GM10266 (cell line): ENCODE measurements at regions not wholly inside any gene's neighbourhood (a gene's known extent, or its start where the extent isn't known, plus 50 kb on each side); places are given as distances from the start of the nearest gene placed in this dataset.
"Not testable (repeated sequence)": the region's sequence is repeated elsewhere in the genome, so short reads cannot be mapped to it uniquely, and the experiment has no call there.

Experiments used
- DNase-seq: peaks from one replicate; pipeline ENCODE4 v3.0.0; 2012; ENCODE audit errors: extremely low spot score
- TF ChIP-seq, protein P1 (sequence below): IDR thresholded peaks from 2 replicates; pipeline ENCODE4 v1.5.1; 2012; ENCODE audit warnings: mild to moderate bottlenecking, low read depth; ENCODE audit not compliant: control insufficient read depth, insufficient read depth; ENCODE audit errors: missing control alignments

GRCh38 chr14:83171761-83172160, 1638.1 kb upstream of the SEL1L start:
- TF ChIP-seq, protein P1, sequence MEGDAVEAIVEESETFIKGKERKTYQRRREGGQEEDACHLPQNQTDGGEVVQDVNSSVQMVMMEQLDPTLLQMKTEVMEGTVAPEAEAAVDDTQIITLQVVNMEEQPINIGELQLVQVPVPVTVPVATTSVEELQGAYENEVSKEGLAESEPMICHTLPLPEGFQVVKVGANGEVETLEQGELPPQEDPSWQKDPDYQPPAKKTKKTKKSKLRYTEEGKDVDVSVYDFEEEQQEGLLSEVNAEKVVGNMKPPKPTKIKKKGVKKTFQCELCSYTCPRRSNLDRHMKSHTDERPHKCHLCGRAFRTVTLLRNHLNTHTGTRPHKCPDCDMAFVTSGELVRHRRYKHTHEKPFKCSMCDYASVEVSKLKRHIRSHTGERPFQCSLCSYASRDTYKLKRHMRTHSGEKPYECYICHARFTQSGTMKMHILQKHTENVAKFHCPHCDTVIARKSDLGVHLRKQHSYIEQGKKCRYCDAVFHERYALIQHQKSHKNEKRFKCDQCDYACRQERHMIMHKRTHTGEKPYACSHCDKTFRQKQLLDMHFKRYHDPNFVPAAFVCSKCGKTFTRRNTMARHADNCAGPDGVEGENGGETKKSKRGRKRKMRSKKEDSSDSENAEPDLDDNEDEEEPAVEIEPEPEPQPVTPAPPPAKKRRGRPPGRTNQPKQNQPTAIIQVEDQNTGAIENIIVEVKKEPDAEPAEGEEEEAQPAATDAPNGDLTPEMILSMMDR: no peak
- DNase-seq: no peak

GRCh38 chr14:83172363-83172762, 1638.7 kb upstream of the SEL1L start:
- no peak for DNase-seq
- TF ChIP-seq, protein P1: no peak

DNA sequence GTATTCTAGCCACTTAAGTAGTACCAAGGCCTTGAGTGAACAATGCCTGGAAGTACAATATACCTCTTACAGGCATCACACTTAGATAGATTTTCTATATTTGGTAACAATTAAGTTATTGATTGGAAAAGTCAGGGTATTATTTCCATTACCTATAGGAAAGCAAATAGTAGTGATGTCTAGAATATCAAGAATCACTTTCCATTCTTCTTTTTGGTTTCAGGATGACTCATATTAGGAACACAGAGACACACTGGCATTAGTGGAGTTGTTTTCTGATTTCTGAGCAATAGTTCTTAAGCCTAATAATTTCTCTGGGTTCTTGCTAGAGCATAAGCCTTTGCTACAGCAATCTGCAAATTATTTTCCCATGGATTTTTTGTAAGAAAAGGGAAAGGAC, 1640.0 kb upstream of the SEL1L start:
- no peak for DNase-seq
- TF ChIP-seq, protein P1: no peak

- TF ChIP-seq, protein P1: no peak
- no peak for DNase-seq
Measured at GRCh38 chr14:83184531-83184930, 1650.9 kb upstream of the SEL1L start.

DNA sequence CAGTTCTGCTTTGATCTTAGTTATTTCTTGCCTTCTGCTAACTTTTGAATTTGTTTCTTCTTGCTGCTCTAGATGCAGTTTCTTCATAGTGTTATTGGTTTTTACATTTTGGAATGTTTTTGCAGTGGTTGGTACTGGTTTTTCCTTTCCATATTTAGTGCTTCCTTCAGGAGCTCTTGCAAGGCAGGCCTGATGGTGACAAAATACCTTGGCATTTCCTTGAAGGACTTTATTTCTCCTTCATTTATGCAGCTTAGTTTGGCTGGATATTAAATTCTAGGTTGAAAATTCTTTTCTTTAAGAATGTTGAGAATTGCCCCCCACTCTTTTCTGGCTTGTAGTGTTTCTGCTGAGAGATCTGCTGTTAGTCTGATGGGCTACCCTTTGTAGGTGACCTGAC, 1654.7 kb upstream of the SEL1L start:
- DNase-seq: not testable (repeated sequence)

- TF ChIP-seq, protein P1: no peak
- no peak for DNase-seq
Measured at GRCh38 chr14:83196236-83196635, 1662.6 kb upstream of the SEL1L start.

- TF ChIP-seq, protein P1: no peak
- DNase-seq: no peak
Measured at GRCh38 chr14:83197271-83197670, 1663.6 kb upstream of the SEL1L start.

GRCh38 chr14:83207550-83207949, 1673.9 kb upstream of the SEL1L start:
- no peak for DNase-seq
- TF ChIP-seq, protein P1: no peak
